Heart right ventricle (tissue), 16 donors: ENCODE measurements at regions not wholly inside any gene's neighbourhood (a gene's known extent, or its start where the extent isn't known, plus 50 kb on each side); places are given as distances from the start of the nearest gene placed in this dataset.

Experiments
- ATAC-seq, 8 donors: fragments of 200-7000 bp; cut with Tn5 transposase; one replicate each; pipeline ENCODE4 v1.9.1; 2020; ENCODE audit warnings: mild to moderate bottlenecking in 8 of 8, moderate library complexity in 8 of 8, moderate number of reproducible peaks in 1 of 8
- DNase-seq, 2 donors: peaks; one replicate each; pipeline ENCODE4 v3.0.0-alpha.2; 2020
- H3K27ac ChIP-seq, 10 donors: fragments of 200-600 bp; sonication (generic) in 2 of 10; one replicate each; pipeline versions ENCODE4 v1.5.0 to v1.8.0; 2020 to 2022; ENCODE audit warnings: mild to moderate bottlenecking in 3 of 10
- H3K27me3 ChIP-seq, 7 donors: fragments of 200-600 bp; one replicate each; pipeline ENCODE4 v1.8.0; 2021 to 2022; ENCODE audit warnings: mild to moderate bottlenecking in 2 of 7
- H3K36me3 ChIP-seq, 9 donors: fragments of 200-600 bp; sonication (generic) in 1 of 9; one replicate each; pipeline versions ENCODE4 v1.5.0 to v1.8.0; 2020 to 2022; ENCODE audit warnings: mild to moderate bottlenecking in 2 of 9
- H3K4me1 ChIP-seq, 9 donors: fragments of 200-600 bp; sonication (generic) in 1 of 9; one replicate each; pipeline versions ENCODE4 v1.5.0 to v1.8.0; 2020 to 2022; ENCODE audit warnings: mild to moderate bottlenecking in 4 of 9
- H3K4me3 ChIP-seq, 10 donors: fragments of 200-600 bp; sonication (generic) in 2 of 10; one replicate each; pipeline versions ENCODE4 v1.5.0 to v1.8.0; 2020 to 2022; ENCODE audit warnings: mild to moderate bottlenecking in 7 of 10, moderate library complexity in 2 of 10
- H3K9me3 ChIP-seq, 11 donors: fragments of 200-600 bp in 10 of 11; sonication (generic) in 2 of 11; one replicate each; pipeline versions ENCODE4 v1.5.0 to v1.8.0; 2013 to 2022; ENCODE audit warnings: mild to moderate bottlenecking in 2 of 11, control low read depth in 1 of 11, moderate library complexity in 1 of 11
- CTCF ChIP-seq, 9 donors: fragments of 200-600 bp; sonication (generic) in 2 of 9; IDR thresholded peaks; one replicate each; pipeline versions ENCODE4 v1.5.0 to v1.8.0; 2021 to 2022; ENCODE audit warnings: antibody characterized with exemption in 9 of 9, mild to moderate bottlenecking in 5 of 9, moderate library complexity in 1 of 9
- WGBS, 2 donors: extraction: QIAGEN DNeasy Blood & Tissue Kit; methylation state at CpG; one replicate each; pipeline ENCODE4 v1.1.7; 2013; ENCODE audit warnings: inconsistent platforms in 1 of 2; 5-methylcytosine and 5-hydroxymethylcytosine counted together
- intact Hi-C, 10 donors: fragments of 100-400 bp; cut with DNase I; formaldehyde crosslinking; loops; one replicate each; pipeline versions ENCODE4 v1.11.1 to v1.14.2; 2022
- donor health status: Arrhythmogenic right ventricular cardiomyopathy.
- donor health status: ischemic (EF 13 %, LVEDD 7.1; RV severe dilation, severe dysfunction).
- donor health status: healthy with polysubstance abuse.
- donor health status: DM: no; HTN: yes; CAD: no.
- donor health status: DM: no; HTN: no; CAD: no.
- donor health status: ischemic (EF 25% LVEDD 6.9; RV normal size, moderate dysfunction).
- donor health status: ischemic (EF 25% LVEDD 5.7; RV mildly dilated, moderate dysfunction).
- donor health status: healthy.
- donor health status: DM: yes; HTN: yes; CAD: no.
- donor health status: Ischemic cardiomyopathy.
- donor health status: ischemic (EF 35%, LVEDD 5.7; RV mildly dilated, moderate dysfunction).
- donor health status: nonischemic (EF 11% LVEDD 7.7; RV severe dilation, severe dysfunction).
- donor health status: DM: yes; HTN: yes; CAD: no.
- donor health status: PGD.
- donor health status: ischemic (EF 29% LVEDD 5.4; RV normal size, mild dysfunction).
- donor health status: nonischemic (EF 23%, LVEDD 6.1; RV moderate dilation, normal function).

GRCh38 chr16:64809876-64810629, 311.8 kb downstream of the CDH11 start:
- Histone ChIP-seq H3K4me3 (no peak overlapping the region), H3K36me3 (no peaks in the 10 kb centered on the region), H3K4me1 (no peaks in the 10 kb centered on the region), H3K27me3 (no peaks in the 10 kb centered on the region), H3K27ac (no peak overlapping the region), H3K9me3 (no peaks in the 10 kb centered on the region)
- 87 to 90% methylated on average over 3 of the region's 3 CpGs for WGBS, 2 donors
- intact Hi-C loops, result no loop called here
- DNase-seq, result no peak
- ATAC-seq, result no peak
- no peak for TF ChIP-seq CTCF (IDR thresholded peaks at IDR 0.05)

- intact Hi-C loops, result no loop called here
- Histone ChIP-seq H3K9me3 (no peaks in the 10 kb centered on the region), H3K27ac (no peak overlapping the region), H3K36me3 (no peaks in the 10 kb centered on the region), H3K27me3 (no peaks in the 10 kb centered on the region), H3K4me1 (no peaks in the 10 kb centered on the region), H3K4me3 (no peak overlapping the region)
- DNase-seq (no peak), ATAC-seq (no peak)
- no peak for TF ChIP-seq CTCF (IDR thresholded peaks at IDR 0.05)
- WGBS, 2 donors, result 52 to 69% methylated on average over 4 of the region's 4 CpGs
Measured at GRCh38 chr16:64808474-64808873, 313.4 kb downstream of the CDH11 start.

DNA sequence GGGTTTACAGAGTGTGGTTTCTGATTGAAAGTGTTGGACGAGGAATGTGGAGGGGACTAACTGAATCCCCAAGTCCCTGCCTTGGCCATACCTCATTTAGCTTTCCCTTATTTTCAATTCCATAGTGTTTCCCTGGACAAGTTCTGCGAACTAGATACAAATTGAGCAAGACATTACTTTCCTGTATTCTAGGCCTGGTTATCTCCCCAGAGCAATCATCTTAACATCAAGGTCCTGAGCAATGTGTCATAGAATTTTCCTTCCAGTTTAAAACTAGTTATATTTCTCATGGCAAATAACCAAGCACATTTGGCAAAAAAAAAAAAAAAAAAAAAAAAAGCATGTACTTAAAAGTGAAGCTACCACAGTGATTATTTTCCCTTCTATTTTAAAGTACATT, 330.1 kb downstream of the CDH11 start:
- Histone ChIP-seq H3K4me1 (no peaks in the 10 kb centered on the region), H3K27me3 (no peaks in the 10 kb centered on the region), H3K9me3 (no peaks in the 10 kb centered on the region), H3K4me3 (no peak overlapping the region), H3K27ac (no peak overlapping the region), H3K36me3 (no peaks in the 10 kb centered on the region)
- no peak for DNase-seq
- 83 to 91% methylated on average over 2 of the region's 2 CpGs for WGBS, 2 donors
- no peak for TF ChIP-seq CTCF (IDR thresholded peaks at IDR 0.05)
- ATAC-seq, result no peak
- intact Hi-C loops, result no loop called here

DNA sequence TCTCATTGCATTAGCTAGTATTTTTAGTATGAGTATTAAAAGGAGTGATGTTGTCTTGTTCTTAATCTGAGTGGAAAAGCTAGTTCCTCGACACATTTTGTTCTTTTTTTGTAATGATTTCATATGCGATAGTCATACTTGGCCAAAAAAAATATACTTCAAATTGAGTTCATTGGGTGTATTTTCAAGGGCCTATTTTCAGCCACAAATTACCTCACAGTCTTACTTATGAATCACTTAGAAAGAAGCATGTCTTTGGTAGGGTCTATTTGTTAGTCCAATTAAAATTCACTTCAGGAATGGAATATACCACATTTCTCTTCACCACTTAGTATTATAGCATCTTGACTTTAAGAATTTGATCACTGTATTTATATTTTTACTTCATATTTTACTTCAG, 337.2 kb downstream of the CDH11 start:
- Histone ChIP-seq H3K27me3 (no peaks in the 10 kb centered on the region), H3K36me3 (no peaks in the 10 kb centered on the region), H3K4me1 (no peaks in the 10 kb centered on the region), H3K9me3 (peaks cover 0 to 3% (median 0%) of the 10 kb centered on the region in 11 donors), H3K27ac (no peak overlapping the region), H3K4me3 (no peak overlapping the region)
- DNase-seq (no peak), ATAC-seq (no peak)
- intact Hi-C loops, result no loop called here
- no peak for TF ChIP-seq CTCF (IDR thresholded peaks at IDR 0.05)
- 76 to 78% methylated on average over 2 of the region's 2 CpGs for WGBS, 2 donors
